ENCODE measurements at regions not wholly inside any gene's neighbourhood (a gene's known extent, or its start where the extent isn't known, plus 50 kb on each side); places are given as distances from the start of the nearest gene placed in this dataset.

- TF ChIP-seq, protein P1, sequence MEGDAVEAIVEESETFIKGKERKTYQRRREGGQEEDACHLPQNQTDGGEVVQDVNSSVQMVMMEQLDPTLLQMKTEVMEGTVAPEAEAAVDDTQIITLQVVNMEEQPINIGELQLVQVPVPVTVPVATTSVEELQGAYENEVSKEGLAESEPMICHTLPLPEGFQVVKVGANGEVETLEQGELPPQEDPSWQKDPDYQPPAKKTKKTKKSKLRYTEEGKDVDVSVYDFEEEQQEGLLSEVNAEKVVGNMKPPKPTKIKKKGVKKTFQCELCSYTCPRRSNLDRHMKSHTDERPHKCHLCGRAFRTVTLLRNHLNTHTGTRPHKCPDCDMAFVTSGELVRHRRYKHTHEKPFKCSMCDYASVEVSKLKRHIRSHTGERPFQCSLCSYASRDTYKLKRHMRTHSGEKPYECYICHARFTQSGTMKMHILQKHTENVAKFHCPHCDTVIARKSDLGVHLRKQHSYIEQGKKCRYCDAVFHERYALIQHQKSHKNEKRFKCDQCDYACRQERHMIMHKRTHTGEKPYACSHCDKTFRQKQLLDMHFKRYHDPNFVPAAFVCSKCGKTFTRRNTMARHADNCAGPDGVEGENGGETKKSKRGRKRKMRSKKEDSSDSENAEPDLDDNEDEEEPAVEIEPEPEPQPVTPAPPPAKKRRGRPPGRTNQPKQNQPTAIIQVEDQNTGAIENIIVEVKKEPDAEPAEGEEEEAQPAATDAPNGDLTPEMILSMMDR (IDR thresholded peaks at IDR 0.05; ENCODE audit: control extremely low read depth in 1 of 3, insufficient read depth in 1 of 3, low read depth in 1 of 3, low read length in 3 of 3): no peak
- TF ChIP-seq ZNF274 (IDR thresholded peaks at IDR 0.05; ENCODE audit: borderline replicate concordance, extremely low read depth, low read length): no peak
- no peak for TF ChIP-seq CEBPB (IDR thresholded peaks at IDR 0.05; ENCODE audit: low read depth, low read length)
- TF ChIP-seq KDM1A (IDR thresholded peaks at IDR 0.05; ENCODE audit: borderline replicate concordance, low read length): no peak
- TF ChIP-seq POLR2A (IDR thresholded peaks at IDR 0.05; ENCODE audit: control extremely low read depth in 1 of 2, low read depth in 2 of 2, low read length in 2 of 2): no peak
- no peak for TF ChIP-seq SIN3A (conservative IDR thresholded peaks at IDR 0.05 in 1 of 2, IDR thresholded peaks at IDR 0.05 in 1 of 2; ENCODE audit: low read depth in 1 of 2, low read length in 2 of 2)
- no peak for TF ChIP-seq YY1 (IDR thresholded peaks at IDR 0.05; ENCODE audit: low read depth, low read length)
- TF ChIP-seq USF2 (IDR thresholded peaks at IDR 0.05; ENCODE audit: low read length): no peak
- no peak for TF ChIP-seq MAFK (IDR thresholded peaks at IDR 0.05; ENCODE audit: low read depth, low read length)
- TF ChIP-seq EP300 (IDR thresholded peaks at IDR 0.05; ENCODE audit: borderline replicate concordance in 1 of 2, low read depth in 2 of 2, low read length in 2 of 2): no peak
- no peak for TF ChIP-seq CBX5 (IDR thresholded peaks at IDR 0.05; ENCODE audit: low read depth, low read length)
- TF ChIP-seq TAF1 (IDR thresholded peaks at IDR 0.05; ENCODE audit: low read depth, low read length): no peak
Observed at GRCh38 chr14:53472306-53472705, 319.2 kb upstream of the DDHD1 start.

Measured in H1 (cell line).